ENCODE measurements at regions not wholly inside any gene's neighbourhood (a gene's known extent, or its start where the extent isn't known, plus 50 kb on each side); places are given as distances from the start of the nearest gene placed in this dataset.

- Mint-ChIP-seq H3K4me1 (ENCODE audit: unreplicated experiment) (peaks cover 11% of the 10 kb centered on the region), H3K4me3 (ENCODE audit: unreplicated experiment) (no peak overlapping the region), H3K27me3 (ENCODE audit: unreplicated experiment) (peaks cover 2% of the 10 kb centered on the region), H3K27ac (ENCODE audit: unreplicated experiment) (no peak overlapping the region), H3K9me3 (ENCODE audit: unreplicated experiment) (no peaks in the 10 kb centered on the region), H3K36me3 (ENCODE audit: low read depth, unreplicated experiment) (no peaks in the 10 kb centered on the region)
- TF ChIP-seq CTCF (IDR thresholded peaks at IDR 0.05; ENCODE audit: unreplicated experiment) = no peak
- no peak for DNase-seq (ENCODE audit: low spot score)
Observed at GRCh38 chr3:170741756-170742529, 128.1 kb downstream of the RPL22L1 start.

GRCh38 chr3:170740726-170741591 is 129.0 kb downstream of the RPL22L1 start:
- TF ChIP-seq CTCF (IDR thresholded peaks at IDR 0.05; ENCODE audit: unreplicated experiment) = no peak
- peaks cover 2% of the 10 kb centered on the region for H3K27me3 Mint-ChIP-seq (ENCODE audit: unreplicated experiment)

GRCh38 chr3:170740285-170740684 is 129.7 kb downstream of the RPL22L1 start:
- Mint-ChIP-seq H3K4me3 (ENCODE audit: unreplicated experiment) (no peak overlapping the region), H3K36me3 (ENCODE audit: low read depth, unreplicated experiment) (no peaks in the 10 kb centered on the region), H3K9me3 (ENCODE audit: unreplicated experiment) (no peaks in the 10 kb centered on the region), H3K4me1 (ENCODE audit: unreplicated experiment) (peaks cover 11% of the 10 kb centered on the region), H3K27me3 (ENCODE audit: unreplicated experiment) (peaks cover 2% of the 10 kb centered on the region), H3K27ac (ENCODE audit: unreplicated experiment) (no peak overlapping the region)
- DNase-seq (ENCODE audit: low spot score) = no peak
- no peak for TF ChIP-seq CTCF (IDR thresholded peaks at IDR 0.05; ENCODE audit: unreplicated experiment)

More at GRCh38 chr3:170740726-170741591, 129.0 kb downstream of the RPL22L1 start:
- no peak for DNase-seq (ENCODE audit: low spot score)
- no peaks in the 10 kb centered on the region for H3K36me3 Mint-ChIP-seq (ENCODE audit: low read depth, unreplicated experiment)
- H3K4me1 Mint-ChIP-seq (ENCODE audit: unreplicated experiment) = peaks cover 11% of the 10 kb centered on the region
- H3K27ac Mint-ChIP-seq (ENCODE audit: unreplicated experiment) = no peak overlapping the region
- H3K9me3 Mint-ChIP-seq (ENCODE audit: unreplicated experiment) = no peaks in the 10 kb centered on the region
- no peak overlapping the region for H3K4me3 Mint-ChIP-seq (ENCODE audit: unreplicated experiment)

- no peak for TF ChIP-seq CTCF (IDR thresholded peaks at IDR 0.05; ENCODE audit: unreplicated experiment)
- Mint-ChIP-seq H3K36me3 (ENCODE audit: low read depth, unreplicated experiment) (no peaks in the 10 kb centered on the region), H3K9me3 (ENCODE audit: unreplicated experiment) (no peaks in the 10 kb centered on the region), H3K27ac (ENCODE audit: unreplicated experiment) (no peak overlapping the region), H3K27me3 (ENCODE audit: unreplicated experiment) (peaks cover 2% of the 10 kb centered on the region), H3K4me1 (ENCODE audit: unreplicated experiment) (peaks cover 14% of the 10 kb centered on the region), H3K4me3 (ENCODE audit: unreplicated experiment) (no peak overlapping the region)
- DNase-seq (ENCODE audit: low spot score) = no peak
Observed at GRCh38 chr3:170739410-170739809, 130.6 kb downstream of the RPL22L1 start.

- no peaks in the 10 kb centered on the region for H3K9me3 Mint-ChIP-seq (ENCODE audit: unreplicated experiment)
- no peak for TF ChIP-seq CTCF (IDR thresholded peaks at IDR 0.05; ENCODE audit: unreplicated experiment)
- no peak overlapping the region for H3K4me3 Mint-ChIP-seq (ENCODE audit: unreplicated experiment)
- no peak for DNase-seq (ENCODE audit: low spot score)
- no peaks in the 10 kb centered on the region for H3K36me3 Mint-ChIP-seq (ENCODE audit: low read depth, unreplicated experiment)
- H3K27ac Mint-ChIP-seq (ENCODE audit: unreplicated experiment) = no peak overlapping the region
- peaks cover 18% of the 10 kb centered on the region for H3K4me1 Mint-ChIP-seq (ENCODE audit: unreplicated experiment)
- H3K27me3 Mint-ChIP-seq (ENCODE audit: unreplicated experiment) = peaks cover 2% of the 10 kb centered on the region
Observed at GRCh38 chr3:170738766-170739165, 131.2 kb downstream of the RPL22L1 start.

Measured in endothelial cell (in vitro differentiated cells).